ENCODE measurements at regions not wholly inside any gene's neighbourhood (a gene's known extent, or its start where the extent isn't known, plus 50 kb on each side); places are given as distances from the start of the nearest gene placed in this dataset.
A peak's percentile ranks its signal among the peaks of the same experiment; 100 is the strongest.
"Not testable (repeated sequence)": the region's sequence is repeated elsewhere in the genome, so short reads cannot be mapped to it uniquely, and the experiment has no call there.

DNA sequence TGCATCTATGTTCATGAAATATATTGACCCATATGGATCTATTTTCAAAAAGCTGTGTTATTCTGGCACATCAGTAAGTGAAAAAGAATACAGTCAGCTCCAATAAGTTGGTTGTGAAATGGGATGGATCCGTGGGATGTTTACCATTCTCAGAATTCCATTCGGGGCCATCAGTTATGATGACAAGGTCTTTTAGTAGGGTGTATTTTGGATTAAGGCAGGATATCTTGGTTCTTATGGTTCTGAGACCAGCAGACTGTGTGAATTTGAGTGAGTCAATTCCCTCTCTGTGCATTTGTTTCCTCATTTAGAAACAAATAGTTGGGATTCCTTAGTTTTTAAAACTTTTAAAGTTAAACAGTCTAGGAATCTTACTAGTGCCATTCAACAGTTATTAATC, 287.4 kb downstream of the CD109 start:
- DNase-seq, result no peak

DNA sequence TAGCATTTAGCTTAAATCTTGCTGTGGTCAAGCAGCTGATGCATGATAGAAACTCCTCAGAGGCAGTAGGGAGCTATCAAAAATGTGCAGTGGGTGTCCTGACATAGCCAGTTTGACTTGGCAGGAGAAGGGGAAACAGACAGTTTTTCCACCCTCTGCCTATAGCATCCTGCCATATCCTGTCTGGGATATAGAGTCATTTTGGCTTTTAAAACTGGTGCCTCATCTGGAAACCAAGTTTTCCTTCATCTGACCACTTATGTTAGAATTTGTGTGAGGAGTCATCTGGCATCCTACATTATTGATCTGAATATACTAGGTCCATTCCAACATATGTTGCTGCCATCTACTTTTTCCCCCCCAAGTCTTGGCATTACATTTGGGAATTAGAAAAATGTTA, 284.1 kb downstream of the CD109 start:
- DNase-seq, result no peak

DNA sequence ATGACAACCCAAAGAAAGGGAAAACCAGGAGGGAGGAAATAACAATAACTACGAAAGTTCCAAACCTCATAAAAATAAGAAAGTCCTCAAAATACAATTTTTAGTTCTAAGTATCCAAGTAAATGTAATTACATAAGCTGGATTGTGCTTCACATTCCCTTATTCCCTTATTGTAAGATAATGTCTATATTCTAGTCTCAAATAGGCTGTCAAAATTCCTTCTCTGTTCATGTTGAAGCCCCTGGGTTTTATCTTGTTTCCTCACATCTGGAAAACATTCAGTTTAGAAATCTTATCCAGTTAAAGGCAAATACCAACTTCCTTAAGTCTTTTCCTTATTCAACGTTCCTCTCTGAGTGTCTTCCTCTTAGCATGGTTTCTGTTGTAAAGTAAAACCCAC, 282.3 kb downstream of the CD109 start:
- DNase-seq, result no peak

GRCh38 chr6:73972518-73972917, 276.5 kb downstream of the CD109 start:
- DNase-seq, result not testable (repeated sequence)

- DNase-seq, result peak; percentile 37 to 45
These were observed 274.3 kb downstream of the CD109 start for GRCh38 chr6:73969971-73970970.

GRCh38 chr6:73968221-73968757, 272.3 kb downstream of the CD109 start:
- no peak for DNase-seq

GRCh38 chr6:73965539-73966029, 269.6 kb downstream of the CD109 start:
- DNase-seq, result no peak

DNA sequence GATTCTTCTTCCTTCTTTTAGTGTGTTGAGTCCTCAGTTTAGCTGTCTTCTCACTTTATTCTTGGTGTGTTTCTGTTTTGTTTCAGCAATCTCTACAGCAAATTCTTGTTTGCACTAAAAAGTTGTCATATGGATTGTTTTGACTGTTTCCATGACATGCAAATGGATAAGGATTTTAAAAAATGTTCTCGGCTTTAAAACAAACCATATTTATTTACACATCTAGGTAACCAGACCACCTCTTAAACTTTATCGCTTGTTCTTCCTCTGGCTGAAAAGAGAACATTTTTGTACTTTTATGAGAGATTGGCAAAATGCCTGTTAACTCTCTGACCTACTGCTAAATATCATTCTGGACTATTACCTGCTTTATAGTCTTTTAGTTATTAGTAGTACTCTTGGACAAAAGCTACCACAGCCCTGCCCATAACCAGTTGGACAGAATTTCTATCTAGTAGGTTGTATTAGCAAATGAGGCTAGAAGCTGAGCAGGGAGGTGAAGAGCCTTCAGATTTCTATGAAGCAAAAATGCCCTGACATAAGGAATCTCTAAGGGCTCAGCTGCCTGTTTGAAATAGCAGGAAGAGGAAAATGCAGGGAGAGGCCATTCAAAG, 268.3 kb downstream of the CD109 start:
- DNase-seq, result no peak

- no peak for DNase-seq
These were observed 266.9 kb downstream of the CD109 start for GRCh38 chr6:73962884-73963283.

- DNase-seq, result no peak
These were observed 260.3 kb downstream of the CD109 start for GRCh38 chr6:73956305-73956704.

GRCh38 chr6:73955800-73956199, 259.8 kb downstream of the CD109 start:
- no peak for DNase-seq

- no peak for DNase-seq
These were observed 258.9 kb downstream of the CD109 start for GRCh38 chr6:73954881-73955280.

DNA sequence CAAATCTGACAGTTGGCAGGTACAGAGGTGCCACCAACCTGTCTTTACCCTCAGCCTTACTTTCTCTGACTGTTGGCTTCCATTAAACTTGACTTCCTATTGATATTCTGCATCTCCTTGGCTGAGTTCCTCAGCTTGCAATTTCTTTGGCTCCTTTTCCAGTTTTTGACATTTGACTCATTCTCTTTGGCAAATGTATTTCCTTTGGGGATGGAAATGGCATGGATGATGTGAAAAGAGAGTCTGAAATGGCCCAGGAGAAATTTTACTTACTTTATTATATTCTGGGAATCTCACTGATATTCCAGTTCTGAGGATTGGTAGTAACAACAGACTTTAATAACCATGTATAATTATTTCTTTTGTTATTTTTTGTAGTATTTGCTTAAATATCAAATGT, 255.2 kb downstream of the CD109 start:
- DNase-seq, result no peak

DNA sequence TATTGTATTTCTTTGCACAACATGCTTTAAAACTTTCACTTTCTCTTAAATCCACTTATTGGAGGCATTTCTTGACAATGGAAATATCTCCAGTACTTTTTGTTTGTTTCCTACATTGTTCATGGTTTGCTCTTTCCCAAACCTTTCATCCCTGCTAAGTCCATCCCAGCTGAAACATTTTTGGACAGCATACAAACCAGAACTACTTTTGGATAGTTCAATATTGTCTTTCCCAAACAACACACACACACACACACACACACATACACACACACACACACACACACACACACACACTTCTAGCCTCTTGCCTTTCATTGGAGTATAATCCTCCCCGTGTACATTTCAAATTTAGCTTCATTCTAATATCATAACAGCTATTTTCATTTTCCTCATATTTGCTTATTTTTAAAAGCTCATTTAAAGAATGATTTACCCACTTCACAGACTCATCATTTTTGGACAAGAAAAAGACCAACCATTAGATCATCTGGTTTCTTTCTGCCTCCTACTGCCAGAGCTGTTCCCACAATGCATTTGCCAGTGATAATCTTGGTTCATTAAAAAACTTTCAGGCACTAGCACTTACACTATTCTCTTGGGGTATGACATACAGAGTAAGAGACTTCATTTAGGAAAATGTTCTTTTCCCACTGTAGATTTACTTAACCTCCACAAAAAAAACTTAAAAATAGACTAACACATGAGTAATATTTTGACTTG, 248.1 kb downstream of the CD109 start:
- no peak for DNase-seq

- no peak for DNase-seq
These were observed 247.4 kb downstream of the CD109 start for GRCh38 chr6:73943411-73943810.

DNA sequence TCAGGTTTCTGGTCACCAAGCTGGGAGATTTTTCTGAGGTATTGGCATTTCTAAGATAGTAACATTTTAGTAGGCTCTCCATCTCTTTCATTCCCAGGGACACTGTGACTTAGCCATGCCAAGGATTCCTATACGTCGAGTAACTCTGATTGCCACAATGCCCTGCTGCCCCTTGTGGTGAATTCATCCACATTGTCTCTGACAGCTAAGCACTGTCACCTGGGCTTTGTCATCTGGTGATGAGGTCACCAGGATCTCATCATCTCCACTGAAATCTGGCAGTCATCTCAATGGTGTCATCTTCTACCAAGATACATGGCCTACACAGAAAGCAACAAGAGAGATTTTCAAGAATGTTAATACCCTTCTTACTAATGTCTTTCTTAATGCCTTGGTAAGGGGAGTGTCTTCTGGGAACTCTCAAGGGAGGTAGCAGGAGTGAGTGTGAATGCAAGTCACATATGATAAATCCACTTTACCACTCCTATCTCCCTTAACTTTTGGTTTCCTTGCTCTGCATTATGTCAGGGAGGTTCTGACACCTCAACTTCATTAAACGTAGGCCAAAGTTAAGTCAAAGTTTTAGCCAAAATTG, 246.7 kb downstream of the CD109 start:
- no peak for DNase-seq

GRCh38 chr6:73941892-73942291, 245.9 kb downstream of the CD109 start:
- DNase-seq, result no peak

DNA sequence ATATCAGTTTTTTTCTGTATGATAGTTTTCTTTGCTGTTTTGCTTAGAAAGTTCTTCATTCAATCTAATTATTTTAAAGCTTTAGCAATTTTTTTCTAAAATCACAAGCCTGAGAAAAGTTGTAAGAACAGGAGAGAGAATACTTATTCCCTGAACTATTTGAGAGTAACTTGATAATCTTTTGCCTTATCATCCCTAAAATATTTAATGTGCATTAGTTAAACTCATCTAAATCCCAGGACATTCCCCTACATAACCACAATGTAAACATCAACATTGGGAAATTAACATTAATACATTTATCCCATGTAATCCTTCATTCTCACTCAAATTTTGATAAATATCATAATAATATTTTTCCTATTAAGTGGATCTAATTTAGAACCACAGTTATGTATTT, 241.8 kb downstream of the CD109 start:
- no peak for DNase-seq

- DNase-seq, result no peak
These were observed 236.9 kb downstream of the CD109 start for GRCh38 chr6:73932866-73933265.

DNA sequence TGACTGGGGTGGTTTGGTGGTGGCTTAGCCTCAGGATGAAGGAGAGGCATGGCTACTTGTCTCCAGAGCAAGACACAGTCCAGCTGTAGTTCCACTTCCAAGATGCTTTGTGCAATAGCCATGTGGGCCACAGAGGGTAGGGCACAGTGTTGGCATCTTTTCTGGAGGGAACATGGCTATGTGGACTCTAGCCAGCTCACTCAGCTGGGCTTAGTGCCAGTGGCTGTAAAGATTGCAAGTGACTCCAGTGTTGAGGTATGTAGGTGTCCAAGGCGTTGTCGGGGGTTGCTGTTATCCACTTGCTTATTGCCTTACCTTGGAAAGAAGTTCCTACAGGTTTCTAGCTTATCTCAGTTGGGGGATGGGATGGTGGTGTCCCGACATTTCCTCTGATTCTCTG, 233.4 kb downstream of the CD109 start:
- DNase-seq, result no peak

DNA sequence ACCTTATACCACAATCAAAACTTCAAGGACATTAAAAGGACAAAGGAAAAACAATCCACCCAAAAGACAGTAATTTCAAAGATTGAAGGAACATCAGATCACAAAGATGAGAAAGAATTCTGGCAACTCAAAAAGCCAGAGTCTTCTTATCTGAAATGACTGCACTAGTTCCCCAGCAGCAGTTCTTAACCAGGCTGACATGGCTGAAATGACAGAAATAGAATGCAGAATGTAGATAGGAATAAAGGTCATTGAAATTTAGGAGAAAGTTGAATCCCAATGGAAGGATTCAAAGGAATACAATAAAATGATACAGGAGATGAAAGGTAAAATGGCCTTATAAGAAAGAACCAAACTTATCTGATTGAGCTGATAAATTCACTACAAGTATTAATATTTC, 231.4 kb downstream of the CD109 start:
- no peak for DNase-seq

DNA sequence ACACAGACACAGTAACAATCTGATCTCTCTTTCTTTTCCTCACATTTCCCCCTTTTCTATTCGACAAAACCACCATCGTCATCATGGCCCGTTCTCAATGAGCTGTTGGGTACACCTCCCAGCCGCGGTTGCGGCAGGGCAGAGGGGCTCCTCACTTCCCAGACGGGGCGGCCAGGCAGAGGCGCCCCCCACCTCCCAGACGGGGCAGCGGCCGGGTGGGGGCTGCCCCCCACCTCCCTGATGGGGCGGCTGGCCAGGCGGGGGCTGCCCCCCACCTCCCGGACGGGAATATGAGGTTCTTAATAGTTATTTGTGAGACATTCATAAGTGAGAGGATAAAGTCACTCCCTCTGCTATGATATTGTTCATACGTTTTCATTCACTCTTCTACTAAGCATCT, 229.7 kb downstream of the CD109 start:
- DNase-seq, result not testable (repeated sequence)

Measured in SHP77 (cell line).